PC-9 (cell line): ENCODE measurements at regions not wholly inside any gene's neighbourhood (a gene's known extent, or its start where the extent isn't known, plus 50 kb on each side); places are given as distances from the start of the nearest gene placed in this dataset.
A peak's percentile ranks its signal among the peaks of the same experiment; 100 is the strongest.

Experiments used
- BruUV-seq: library from RNA; stranded (reverse); fragments of 400-500 nt; replicated peaks from 2 replicates; lab custom pipeline; 2021; lab: Mats Ljungman, UMichigan
- CTCF ChIA-PET: fragments of 300-600 bp; sonication (Branson Sonifier 250); formaldehyde crosslinking; loops from one replicate; lab custom pipeline; 2022; ENCODE audit warnings: antibody characterized with exemption; lab: Charles Lee
- POLR2A ChIA-PET: fragments of 300-600 bp; sonication (Branson Sonifier 250); formaldehyde crosslinking; loops from one replicate; lab custom pipeline; 2022; ENCODE audit warnings: antibody characterized with exemption; ENCODE audit not compliant: unreplicated experiment; lab: Charles Lee
- DNase-seq, 2 experiments: peaks; one replicate each; pipeline versions ENCODE4 v3.0.0 to v3.0.0-alpha.2; 2015 to 2022; ENCODE audit warnings: mixed read lengths in 1 of 2
- H2AFZ ChIP-seq: fragments of 200-600 bp; sonication (generic); 2 replicates; pipeline ENCODE4 v1.8.1; 2017; ENCODE audit warnings: antibody characterized with exemption
- H3F3A ChIP-seq: fragments of 200-600 bp; sonication (generic); 2 replicates; pipeline ENCODE4 v1.8.1; 2017; ENCODE audit warnings: antibody characterized with exemption, mild to moderate bottlenecking, low read depth; ENCODE audit not compliant: insufficient read depth
- H3K27ac ChIP-seq: fragments of 200-600 bp; sonication (generic); 2 replicates; pipeline ENCODE4 v1.6.1; 2016; ENCODE audit warnings: mixed run types
- H3K27me3 ChIP-seq: fragments of 200-600 bp; sonication (generic); 2 replicates; pipeline ENCODE4 v1.6.1; 2016; ENCODE audit warnings: low read depth, mixed run types; ENCODE audit not compliant: insufficient read depth
- H3K36me3 ChIP-seq: fragments of 200-600 bp; sonication (generic); 2 replicates; pipeline ENCODE4 v1.6.1; 2016; ENCODE audit warnings: low read depth, mixed run types
- H3K4me1 ChIP-seq: fragments of 200-600 bp; sonication (generic); replicated peaks from 2 replicates; pipeline ENCODE4 v1.6.1; 2016; ENCODE audit warnings: mixed run types; ENCODE audit not compliant: insufficient read depth
- H3K4me2 ChIP-seq: fragments of 200-600 bp; sonication (generic); 2 replicates; pipeline ENCODE4 v1.6.1; 2017; ENCODE audit warnings: mixed run types
- H3K4me3 ChIP-seq: fragments of 200-600 bp; sonication (generic); 2 replicates; pipeline ENCODE4 v1.6.1; 2016; ENCODE audit warnings: mixed run types
- H3K79me2 ChIP-seq: fragments of 200-600 bp; sonication (generic); 2 replicates; pipeline ENCODE4 v1.6.1; 2017; ENCODE audit warnings: low read depth, mixed run types
- H3K9me2 ChIP-seq: fragments of 200-600 bp; sonication (generic); 2 replicates; pipeline ENCODE4 v1.8.1; 2017; ENCODE audit warnings: mild to moderate bottlenecking; ENCODE audit not compliant: insufficient read depth
- H3K9me3 ChIP-seq: fragments of 200-600 bp; sonication (generic); 2 replicates; pipeline ENCODE4 v1.8.1; 2016; ENCODE audit warnings: low read depth; ENCODE audit not compliant: insufficient read depth
- H4K20me1 ChIP-seq: fragments of 200-600 bp; sonication (generic); 2 replicates; pipeline ENCODE4 v1.8.1; 2017; ENCODE audit not compliant: insufficient read depth
- EZH2 ChIP-seq: fragments of 200-600 bp; sonication (generic); IDR thresholded peaks from 2 replicates; pipeline ENCODE4 v1.8.0; 2017; ENCODE audit warnings: antibody characterized with exemption, low read depth
- intact Hi-C: fragments of 100-400 bp; cut with micrococcal nuclease; formaldehyde crosslinking; loops from one replicate; pipeline ENCODE4 v1.10.0; 2022; ENCODE audit not compliant: unreplicated experiment
- TF ChIP-seq, protein P1 (sequence below): fragments of 200-600 bp; sonication (generic); conservative IDR thresholded peaks from 2 replicates; pipeline ENCODE4 v1.6.1; 2017; ENCODE audit warnings: mixed run types, antibody characterized with exemption, mild to moderate bottlenecking, moderate library complexity

DNA sequence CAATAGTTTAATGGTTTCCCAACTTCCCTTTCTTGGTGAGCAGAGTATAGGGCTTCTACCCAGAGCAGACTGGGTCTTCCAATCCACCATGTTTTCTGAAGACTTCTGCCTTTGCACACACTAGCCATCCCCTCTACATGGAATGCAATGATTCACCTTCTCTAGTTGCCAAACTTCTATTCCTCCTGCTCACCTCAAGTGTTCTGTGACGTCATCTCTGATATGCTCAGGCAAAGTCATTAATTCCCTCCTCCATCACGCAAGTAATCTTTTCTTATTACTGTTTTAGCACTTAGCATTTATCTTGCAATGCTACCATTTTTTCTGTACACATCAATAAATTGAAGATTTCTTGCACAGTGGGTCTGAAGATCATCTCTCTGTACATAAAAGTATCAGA is 174.2 kb downstream of the RBM26 start:
- CTCF ChIA-PET: no interaction called here
- TF ChIP-seq, protein P1, sequence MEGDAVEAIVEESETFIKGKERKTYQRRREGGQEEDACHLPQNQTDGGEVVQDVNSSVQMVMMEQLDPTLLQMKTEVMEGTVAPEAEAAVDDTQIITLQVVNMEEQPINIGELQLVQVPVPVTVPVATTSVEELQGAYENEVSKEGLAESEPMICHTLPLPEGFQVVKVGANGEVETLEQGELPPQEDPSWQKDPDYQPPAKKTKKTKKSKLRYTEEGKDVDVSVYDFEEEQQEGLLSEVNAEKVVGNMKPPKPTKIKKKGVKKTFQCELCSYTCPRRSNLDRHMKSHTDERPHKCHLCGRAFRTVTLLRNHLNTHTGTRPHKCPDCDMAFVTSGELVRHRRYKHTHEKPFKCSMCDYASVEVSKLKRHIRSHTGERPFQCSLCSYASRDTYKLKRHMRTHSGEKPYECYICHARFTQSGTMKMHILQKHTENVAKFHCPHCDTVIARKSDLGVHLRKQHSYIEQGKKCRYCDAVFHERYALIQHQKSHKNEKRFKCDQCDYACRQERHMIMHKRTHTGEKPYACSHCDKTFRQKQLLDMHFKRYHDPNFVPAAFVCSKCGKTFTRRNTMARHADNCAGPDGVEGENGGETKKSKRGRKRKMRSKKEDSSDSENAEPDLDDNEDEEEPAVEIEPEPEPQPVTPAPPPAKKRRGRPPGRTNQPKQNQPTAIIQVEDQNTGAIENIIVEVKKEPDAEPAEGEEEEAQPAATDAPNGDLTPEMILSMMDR: no peak
- TF ChIP-seq EZH2: no peak

DNA sequence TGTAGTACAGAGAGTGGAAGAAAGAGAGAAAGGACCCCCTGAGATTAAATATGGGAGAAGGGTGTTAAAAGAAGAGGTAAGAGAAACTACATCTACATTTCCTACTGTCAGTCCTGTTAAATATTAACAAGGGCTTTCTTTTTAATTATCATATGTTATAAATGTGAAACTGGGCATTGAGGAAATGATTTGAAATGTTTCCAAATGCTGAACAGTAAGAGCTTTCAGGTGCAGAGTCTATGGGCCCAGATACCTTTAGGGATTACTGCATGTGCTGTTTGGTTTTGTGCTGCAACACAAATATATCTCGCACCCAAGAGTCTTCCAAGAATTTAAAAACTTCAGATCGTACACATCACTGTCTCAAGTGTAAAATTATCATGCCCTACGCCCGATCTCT is 176.3 kb downstream of the RBM26 start:
- H3K4me1 ChIP-seq: peaks cover 15% of the 10 kb centered on the region
- ChIA-PET CTCF (no interaction called here), POLR2A (no interaction called here)
- no peaks in the 10 kb centered on the region for H3K9me3 ChIP-seq
- no peaks in the 10 kb centered on the region for H3K27me3 ChIP-seq
- no peak for TF ChIP-seq EZH2
- TF ChIP-seq, protein P1: no peak
- no peaks in the 10 kb centered on the region for H3K9me2 ChIP-seq
- H4K20me1 ChIP-seq: no peaks in the 10 kb centered on the region
- no peaks in the 10 kb centered on the region for H3K79me2 ChIP-seq
- DNase-seq: no peak
- no peak overlapping the region for H2AFZ ChIP-seq
- no peaks in the 10 kb centered on the region for H3F3A ChIP-seq
- no peak overlapping the region for H3K4me3 ChIP-seq
- intact Hi-C loops: no loop called here
- H3K27ac ChIP-seq: no peak overlapping the region
- H3K36me3 ChIP-seq: no peaks in the 10 kb centered on the region
- H3K4me2 ChIP-seq: 0 out of 2 replicates have a peak overlapping the region, but pooled peaks have one; percentile 42
- no TSS peak for BruUV-seq

More for the DNA sequence above, 174.2 kb downstream of the RBM26 start:
- H3K4me3 ChIP-seq: no peak overlapping the region
- peaks cover 15% of the 10 kb centered on the region for H3K4me1 ChIP-seq
- H3K27ac ChIP-seq: no peak overlapping the region
- no peaks in the 10 kb centered on the region for H3K36me3 ChIP-seq
- no TSS peak for BruUV-seq
- H3K9me3 ChIP-seq: no peaks in the 10 kb centered on the region
- no peak for DNase-seq
- no peaks in the 10 kb centered on the region for H3K79me2 ChIP-seq
- POLR2A ChIA-PET: no interaction called here
- H3K27me3 ChIP-seq: no peaks in the 10 kb centered on the region
- H4K20me1 ChIP-seq: no peaks in the 10 kb centered on the region
- H3F3A ChIP-seq: no peaks in the 10 kb centered on the region
- no peak overlapping the region for H3K4me2 ChIP-seq
- intact Hi-C loops: no loop called here
- no peaks in the 10 kb centered on the region for H3K9me2 ChIP-seq
- no peak overlapping the region for H2AFZ ChIP-seq

DNA sequence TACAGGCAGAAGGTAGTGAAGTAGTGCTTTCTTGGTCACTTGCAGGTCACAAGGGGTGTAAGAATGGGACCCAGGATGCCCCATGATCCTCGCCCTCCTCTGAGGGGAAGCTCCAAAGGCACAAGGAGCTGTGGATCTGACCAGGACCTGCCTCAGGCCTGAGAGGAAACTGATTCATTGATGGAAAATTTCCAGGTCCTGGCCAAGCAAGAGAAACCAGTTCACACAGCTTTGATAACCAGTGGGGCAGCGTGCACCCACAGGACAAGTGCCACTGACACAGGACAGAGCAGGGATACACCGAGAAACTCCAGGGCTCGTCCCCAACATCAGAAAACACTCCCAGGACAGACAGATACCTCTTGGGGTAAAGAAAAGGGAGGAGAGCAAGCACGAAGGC is 177.1 kb downstream of the RBM26 start:
- Histone ChIP-seq H3K9me3 (no peaks in the 10 kb centered on the region), H3K9me2 (no peaks in the 10 kb centered on the region), H3K27me3 (no peaks in the 10 kb centered on the region), H3K4me2 (peak overlapping the region; percentile 42), H3K36me3 (no peaks in the 10 kb centered on the region), H2AFZ (0 out of 2 replicates have a peak overlapping the region, but pooled peaks have one; percentile 63), H3K27ac (no peak overlapping the region), H3K4me3 (no peak overlapping the region), H3K4me1 (peaks cover 15% of the 10 kb centered on the region), H3K79me2 (no peaks in the 10 kb centered on the region), H4K20me1 (no peaks in the 10 kb centered on the region), H3F3A (no peaks in the 10 kb centered on the region)
- BruUV-seq: no TSS peak
- ChIA-PET POLR2A (no interaction called here), CTCF (no interaction called here)
- no peak for TF ChIP-seq EZH2
- TF ChIP-seq, protein P1: no peak
- intact Hi-C loops: no loop called here
- DNase-seq: peak; percentile 4 to 56
